Heart left ventricle (tissue), 16 donors: ENCODE measurements at regions not wholly inside any gene's neighbourhood (a gene's known extent, or its start where the extent isn't known, plus 50 kb on each side); places are given as distances from the start of the nearest gene placed in this dataset.

Source experiments
- ATAC-seq, 4 donors: fragments of 200-7000 bp; cut with Tn5 transposase; one replicate each; pipeline ENCODE4 v1.9.1; 2020 to 2022; ENCODE audit warnings: moderate library complexity in 4 of 4, mild to moderate bottlenecking in 3 of 4, moderate number of reproducible peaks in 1 of 4
- DNase-seq, 5 donors: peaks; one replicate each; pipeline ENCODE4 v3.0.0-alpha.2; 2020
- H3K27ac ChIP-seq, 12 donors: fragments of 200-600 bp; sonication (generic) in 4 of 12; one replicate each; pipeline versions ENCODE4 v1.5.0 to v1.8.0; 2016 to 2022; ENCODE audit warnings: mild to moderate bottlenecking in 2 of 12
- H3K27me3 ChIP-seq, 9 donors: fragments of 200-600 bp; sonication (generic) in 2 of 9; one replicate each; pipeline versions ENCODE4 v1.5.1 to v1.8.0; 2016 to 2022; ENCODE audit warnings: mild to moderate bottlenecking in 3 of 9
- H3K36me3 ChIP-seq, 9 donors: fragments of 200-600 bp; sonication (generic) in 2 of 9; one replicate each; pipeline versions ENCODE4 v1.5.0 to v1.8.0; 2018 to 2022; ENCODE audit warnings: mild to moderate bottlenecking in 2 of 9
- H3K4me1 ChIP-seq, 12 donors: fragments of 200-600 bp; sonication (generic) in 4 of 12; one replicate each; pipeline versions ENCODE4 v1.5.0 to v1.8.0; 2016 to 2022; ENCODE audit warnings: mild to moderate bottlenecking in 3 of 12
- H3K4me3 ChIP-seq, 12 donors: fragments of 200-600 bp; sonication (generic) in 4 of 12; one replicate each; pipeline versions ENCODE4 v1.5.0 to v1.8.0; 2017 to 2022; ENCODE audit warnings: mild to moderate bottlenecking in 9 of 12, moderate library complexity in 4 of 12
- H3K9me3 ChIP-seq, 12 donors: fragments of 200-600 bp; sonication (generic) in 4 of 12; one replicate each; pipeline versions ENCODE4 v1.5.0 to v1.8.0; 2016 to 2022; ENCODE audit warnings: mild to moderate bottlenecking in 1 of 12
- POLR2A ChIP-seq, 2 donors: fragments of 450-650 bp; IDR thresholded peaks; one replicate each; pipeline ENCODE4 v1.6.1; 2017; ENCODE audit warnings: antibody characterized with exemption in 2 of 2, mild to moderate bottlenecking in 2 of 2, moderate library complexity in 2 of 2
- WGBS, 4 donors: extraction: QIAGEN DNeasy Blood & Tissue Kit in 2 of 4; methylation state at CpG; one replicate each; pipeline versions ENCODE4 v1.1.5 to v1.1.7; 2013 to 2018; 5-methylcytosine and 5-hydroxymethylcytosine counted together
- intact Hi-C, 10 donors: fragments of 100-400 bp; cut with DNase I; formaldehyde crosslinking; loops; one replicate each; pipeline versions ENCODE4 v1.11.1 to v1.14.2; 2022
- TF ChIP-seq, protein P1 (sequence below), 12 donors: fragments of 200-600 bp; sonication (generic) in 4 of 12; IDR thresholded peaks; one replicate each; pipeline versions ENCODE4 v1.5.0 to v1.8.0; 2018 to 2022; ENCODE audit warnings: antibody characterized with exemption in 12 of 12, mild to moderate bottlenecking in 5 of 12
- donor health status: ischemic (EF 13 %, LVEDD 7.1; RV severe dilation, severe dysfunction).
- donor health status: healthy with polysubstance abuse.
- donor health status: DM: no; HTN: yes; CAD: no.
- donor health status: DM: no; HTN: no; CAD: no.
- donor health status: ischemic (EF 25% LVEDD 6.9; RV normal size, moderate dysfunction).
- donor health status: ischemic (EF 25% LVEDD 5.7; RV mildly dilated, moderate dysfunction).
- donor health status: healthy.
- donor health status: DM: yes; HTN: yes; CAD: no.
- donor health status: ischemic (EF 35%, LVEDD 5.7; RV mildly dilated, moderate dysfunction).
- donor health status: nonischemic (EF 11% LVEDD 7.7; RV severe dilation, severe dysfunction).
- donor health status: DM: yes; HTN: yes; CAD: no.
- donor health status: PGD.
- donor health status: ischemic (EF 29% LVEDD 5.4; RV normal size, mild dysfunction).
- donor health status: nonischemic (EF 23%, LVEDD 6.1; RV moderate dilation, normal function).

DNA sequence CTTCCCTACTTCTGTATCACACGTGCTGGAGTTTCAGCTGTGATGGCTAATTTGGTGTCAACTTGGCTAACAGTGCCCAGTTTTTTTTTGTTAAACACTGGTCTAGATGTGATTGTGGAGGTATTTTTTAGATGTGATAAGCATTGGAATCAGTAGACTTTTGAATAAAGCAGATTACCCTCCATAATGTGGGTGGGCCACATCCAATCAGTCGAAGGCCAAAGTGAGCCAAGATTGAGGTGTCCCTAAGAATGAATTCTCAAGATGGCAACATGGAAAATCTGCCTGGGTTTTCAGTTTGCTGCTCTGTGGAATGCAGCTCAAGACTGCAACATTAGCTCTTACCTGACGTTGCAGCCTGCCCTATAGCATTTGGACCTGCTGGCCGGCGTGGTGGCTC is 68.8 kb upstream of the AGBL1 start:
- no peaks in the 10 kb centered on the region for H3K4me1 ChIP-seq
- H3K27me3 ChIP-seq = peaks cover 0 to 10% (median 0%) of the 10 kb centered on the region in 9 donors
- ATAC-seq (no peak), DNase-seq (no peak)
- H3K4me3 ChIP-seq = no peak overlapping the region
- no peaks in the 10 kb centered on the region for H3K36me3 ChIP-seq
- no peak overlapping the region for H3K27ac ChIP-seq
- intact Hi-C loops = no loop called here
- TF ChIP-seq, protein P1, sequence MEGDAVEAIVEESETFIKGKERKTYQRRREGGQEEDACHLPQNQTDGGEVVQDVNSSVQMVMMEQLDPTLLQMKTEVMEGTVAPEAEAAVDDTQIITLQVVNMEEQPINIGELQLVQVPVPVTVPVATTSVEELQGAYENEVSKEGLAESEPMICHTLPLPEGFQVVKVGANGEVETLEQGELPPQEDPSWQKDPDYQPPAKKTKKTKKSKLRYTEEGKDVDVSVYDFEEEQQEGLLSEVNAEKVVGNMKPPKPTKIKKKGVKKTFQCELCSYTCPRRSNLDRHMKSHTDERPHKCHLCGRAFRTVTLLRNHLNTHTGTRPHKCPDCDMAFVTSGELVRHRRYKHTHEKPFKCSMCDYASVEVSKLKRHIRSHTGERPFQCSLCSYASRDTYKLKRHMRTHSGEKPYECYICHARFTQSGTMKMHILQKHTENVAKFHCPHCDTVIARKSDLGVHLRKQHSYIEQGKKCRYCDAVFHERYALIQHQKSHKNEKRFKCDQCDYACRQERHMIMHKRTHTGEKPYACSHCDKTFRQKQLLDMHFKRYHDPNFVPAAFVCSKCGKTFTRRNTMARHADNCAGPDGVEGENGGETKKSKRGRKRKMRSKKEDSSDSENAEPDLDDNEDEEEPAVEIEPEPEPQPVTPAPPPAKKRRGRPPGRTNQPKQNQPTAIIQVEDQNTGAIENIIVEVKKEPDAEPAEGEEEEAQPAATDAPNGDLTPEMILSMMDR (IDR thresholded peaks at IDR 0.05) = no peak
- no peak for TF ChIP-seq POLR2A (IDR thresholded peaks at IDR 0.05)
- no peaks in the 10 kb centered on the region for H3K9me3 ChIP-seq
- 61 to 88% (median 68%) methylated on average over 5 of the region's 5 CpGs for WGBS, 4 donors

DNA sequence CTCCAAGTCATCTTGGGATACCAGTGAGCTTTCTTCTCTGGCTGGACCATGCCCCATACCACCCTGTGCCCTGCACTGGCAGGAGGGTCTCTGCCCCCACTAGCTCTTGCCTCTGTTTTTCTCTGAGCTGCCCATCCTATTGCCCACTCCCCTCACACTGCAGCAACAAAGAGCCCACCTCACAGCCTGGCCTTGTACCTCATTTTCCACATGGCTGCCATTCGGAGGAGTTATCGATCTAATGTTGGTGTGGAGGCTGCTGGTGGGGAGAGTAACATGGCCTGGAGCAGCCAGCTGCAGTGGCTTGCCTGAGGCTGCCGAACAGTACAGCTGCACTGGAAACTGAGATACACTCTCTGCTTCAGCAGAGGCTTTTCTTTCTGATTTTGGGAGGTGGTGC is 65.7 kb upstream of the AGBL1 start:
- DNase-seq (no peak), ATAC-seq (no peak)
- no peaks in the 10 kb centered on the region for H3K9me3 ChIP-seq
- 21 to 68% (median 34%) methylated on average over 3 of the region's 3 CpGs for WGBS, 4 donors
- TF ChIP-seq POLR2A (IDR thresholded peaks at IDR 0.05) = no peak
- TF ChIP-seq, protein P1 (IDR thresholded peaks at IDR 0.05) = no peak
- no peak overlapping the region for H3K27ac ChIP-seq
- H3K4me1 ChIP-seq = no peaks in the 10 kb centered on the region
- H3K4me3 ChIP-seq = no peak overlapping the region
- H3K27me3 ChIP-seq = peaks cover 0 to 11% (median 0%) of the 10 kb centered on the region in 9 donors
- no peaks in the 10 kb centered on the region for H3K36me3 ChIP-seq
- intact Hi-C loops = no loop called here

DNA sequence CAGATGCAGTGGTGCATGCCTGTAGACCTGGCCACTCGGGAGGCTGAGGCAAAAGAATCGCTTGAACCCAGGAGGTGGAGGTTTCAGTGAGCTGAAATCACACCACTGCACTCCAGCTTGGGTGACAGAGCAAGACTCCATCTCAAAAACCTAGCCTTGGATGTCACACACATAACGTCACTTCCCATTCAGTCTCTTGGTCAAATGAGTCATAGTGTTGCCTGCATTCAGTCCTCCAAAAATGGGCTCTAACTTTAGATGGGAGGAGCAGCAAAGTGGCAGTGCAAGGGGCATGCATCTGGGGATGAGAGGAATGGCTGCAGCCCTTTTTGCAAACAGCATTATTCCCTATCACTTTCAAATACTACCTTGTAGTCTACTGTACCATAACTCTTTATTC is 62.9 kb upstream of the AGBL1 start:
- H3K9me3 ChIP-seq = no peaks in the 10 kb centered on the region
- TF ChIP-seq POLR2A (IDR thresholded peaks at IDR 0.05) = no peak
- TF ChIP-seq, protein P1 (IDR thresholded peaks at IDR 0.05) = no peak
- intact Hi-C loops = no loop called here
- peaks cover 0 to 11% (median 0%) of the 10 kb centered on the region in 9 donors for H3K27me3 ChIP-seq
- DNase-seq (no peak), ATAC-seq (no peak)
- no peak overlapping the region for H3K27ac ChIP-seq
- H3K4me1 ChIP-seq = no peaks in the 10 kb centered on the region
- H3K36me3 ChIP-seq = no peaks in the 10 kb centered on the region
- no peak overlapping the region for H3K4me3 ChIP-seq
- 67 to 81% (median 74%) methylated on average over 3 of the region's 3 CpGs for WGBS, 4 donors

DNA sequence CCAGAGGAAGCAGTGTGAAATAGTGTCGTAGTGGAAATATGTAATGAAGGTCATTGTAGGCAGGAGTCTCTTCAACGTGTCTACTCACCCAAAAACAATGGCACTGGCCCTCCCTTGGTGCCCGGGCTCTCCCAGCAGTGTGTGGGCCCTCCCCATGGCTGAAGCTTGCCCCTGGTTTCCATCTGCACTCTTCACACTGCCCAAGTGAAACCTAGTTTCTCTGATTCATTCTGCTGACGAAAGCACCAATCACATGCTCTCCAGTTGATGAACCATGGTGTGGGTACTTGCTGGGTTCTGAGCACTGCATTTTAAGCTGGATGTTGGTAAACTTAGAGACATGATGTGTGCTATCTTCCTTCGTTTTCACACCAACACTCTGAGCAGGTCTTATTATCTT is 61.0 kb upstream of the AGBL1 start:
- no peak for DNase-seq
- no peak for TF ChIP-seq POLR2A (IDR thresholded peaks at IDR 0.05)
- TF ChIP-seq, protein P1 (IDR thresholded peaks at IDR 0.05) = no peak
- no peaks in the 10 kb centered on the region for H3K4me1 ChIP-seq
- 62 to 70% (median 66%) methylated on average over 5 of the region's 5 CpGs for WGBS, 4 donors
- no peaks in the 10 kb centered on the region for H3K9me3 ChIP-seq
- intact Hi-C loops = no loop called here
- no peak overlapping the region for H3K27ac ChIP-seq
- peaks cover 0 to 16% (median 0%) of the 10 kb centered on the region in 9 donors for H3K27me3 ChIP-seq
- no peak for ATAC-seq
- no peak overlapping the region for H3K4me3 ChIP-seq
- H3K36me3 ChIP-seq = no peaks in the 10 kb centered on the region
